ENCODE measurements at regions not wholly inside any gene's neighbourhood (a gene's known extent, or its start where the extent isn't known, plus 50 kb on each side); places are given as distances from the start of the nearest gene placed in this dataset.

DNA sequence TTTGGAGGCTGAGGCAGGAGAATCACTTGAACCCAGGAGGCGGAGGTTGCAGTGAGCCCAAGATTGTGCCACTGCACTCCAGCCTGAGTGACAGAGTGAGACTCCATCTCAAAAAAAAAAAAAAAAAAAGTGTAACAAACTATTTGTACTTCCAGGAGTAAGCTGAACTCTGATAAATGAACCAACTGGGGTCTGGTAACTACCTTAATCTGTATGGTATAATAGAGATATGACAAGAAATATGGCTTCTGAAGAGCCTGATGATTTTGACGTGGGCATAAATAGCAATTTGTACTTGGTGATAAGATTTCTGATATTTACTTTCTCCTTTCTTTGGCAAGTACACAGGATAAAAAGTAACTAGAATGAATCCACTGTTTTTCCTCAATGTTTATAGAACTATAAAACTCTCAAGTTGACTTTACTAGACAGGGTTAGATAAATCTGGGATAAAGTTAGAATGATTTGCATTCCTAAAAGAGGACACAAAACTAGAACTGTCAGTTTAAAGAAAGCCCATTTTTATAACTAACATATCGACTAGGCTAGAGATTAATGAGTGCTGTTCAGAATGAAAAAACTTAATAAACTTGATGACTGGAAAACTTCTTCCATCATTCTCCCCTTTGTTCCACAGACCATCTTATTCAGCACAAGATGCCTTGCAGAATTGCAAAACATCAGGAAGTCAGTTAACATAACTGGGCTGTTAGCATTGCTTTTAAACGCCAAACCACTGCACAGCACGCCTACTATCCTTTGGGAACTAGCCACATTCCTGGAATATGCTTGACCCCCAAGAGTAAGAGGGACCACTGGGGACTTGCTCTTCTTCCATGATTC lies 51.5 kb upstream of the EDARADD start:
- TF ChIP-seq CTCF (IDR thresholded peaks at IDR 0.05 in 2 of 3, conservative IDR thresholded peaks at IDR 0.05 in 1 of 3; ENCODE audit: insufficient read depth in 2 of 3, low read depth in 1 of 3, low read length in 3 of 3) (no peak), POLR2A (conservative IDR thresholded peaks at IDR 0.05) (no peak), UBTF (IDR thresholded peaks at IDR 0.05; ENCODE audit: borderline replicate concordance in 1 of 2, low read depth in 2 of 2, low read length in 2 of 2) (no peak), EZH2 (IDR thresholded peaks at IDR 0.05; ENCODE audit: borderline replicate concordance, low read depth, low read length) (no peak), DPF2 (IDR thresholded peaks at IDR 0.05) (no peak), ZNF263 (CRISPR knock-in tag; IDR thresholded peaks at IDR 0.05; ENCODE audit: borderline replicate concordance) (no peak), SMC3 (conservative IDR thresholded peaks at IDR 0.05; ENCODE audit: insufficient read depth, low read depth, low read length) (no peak), ATF6 (CRISPR knock-in tag; IDR thresholded peaks at IDR 0.05) (no peak), FIP1L1 (IDR thresholded peaks at IDR 0.05; ENCODE audit: low read depth, low read length, poor library complexity, severe bottlenecking) (no peak), ELF1 (tag; IDR thresholded peaks at IDR 0.05) (no peak), CREB5 (CRISPR knock-in tag; IDR thresholded peaks at IDR 0.05) (no peak), ZBTB17 (CRISPR knock-in tag; IDR thresholded peaks at IDR 0.05) (no peak)
